CD4-positive, alpha-beta T cell (primary cell): ENCODE measurements at regions not wholly inside any gene's neighbourhood (a gene's known extent, or its start where the extent isn't known, plus 50 kb on each side); places are given as distances from the start of the nearest gene placed in this dataset.
A peak's percentile ranks its signal among the peaks of the same experiment; 100 is the strongest.

Source experiments
- ATAC-seq: fragments of 200-7000 bp; cut with Tn5 transposase; one replicate; pipeline ENCODE4 v1.10.0; 2022; ENCODE audit warnings: mild to moderate bottlenecking; ENCODE audit not compliant: poor library complexity
- CTCF ChIA-PET: fragments of 350-600 bp; sonication (Branson Sonifier 250); formaldehyde crosslinking; loops from one replicate; lab custom pipeline; 2021; ENCODE audit warnings: antibody characterized with exemption, inconsistent platforms; lab: Charles Lee
- POLR2A ChIA-PET: fragments of 350-600 bp; sonication (Branson Sonifier 250); formaldehyde crosslinking; loops from one replicate; lab custom pipeline; 2021; ENCODE audit warnings: antibody characterized with exemption, inconsistent platforms; lab: Charles Lee
- DNase-seq, 14 experiments: peaks; one replicate each; pipeline ENCODE4 v3.0.0-alpha.2; 2013 to 2020; ENCODE audit warnings: mixed read lengths in 2 of 14
- H3K27ac ChIP-seq, 2 donors: one replicate each; pipeline versions ENCODE4 v1.5.1 to v1.7.0; 2013; ENCODE audit warnings: low read length in 2 of 2, low read depth in 1 of 2, mild to moderate bottlenecking in 1 of 2
- H3K27me3 ChIP-seq, 2 experiments: 1 replicate in 1 of 2; 2 replicates in 1 of 2; pipeline versions ENCODE4 v1.6.1 to v1.7.0; 2013; ENCODE audit warnings: low read length in 2 of 2, control low read depth in 1 of 2, mild to moderate bottlenecking in 1 of 2, moderate library complexity in 1 of 2; ENCODE audit not compliant: insufficient read depth in 2 of 2, control insufficient read depth in 1 of 2
- H3K36me3 ChIP-seq: one replicate; pipeline ENCODE4 v1.6.1; 2013; ENCODE audit warnings: low read length, control low read depth; ENCODE audit not compliant: insufficient read depth
- H3K4me1 ChIP-seq: one replicate; pipeline ENCODE4 v1.6.1; 2013; ENCODE audit warnings: low read length, control low read depth; ENCODE audit not compliant: insufficient read depth
- H3K4me3 ChIP-seq: one replicate; pipeline ENCODE4 v1.5.1; 2013; ENCODE audit warnings: mild to moderate bottlenecking, low read length, moderate library complexity
- H3K9me3 ChIP-seq, 2 experiments: 1 replicate in 1 of 2; 2 replicates in 1 of 2; pipeline versions ENCODE4 v1.6.1 to v1.7.0; 2013; ENCODE audit warnings: low read length in 2 of 2, mild to moderate bottlenecking in 2 of 2, control low read depth in 1 of 2, moderate library complexity in 1 of 2; ENCODE audit not compliant: control insufficient read depth in 1 of 2, insufficient read depth in 1 of 2
- H3K27ac Mint-ChIP-seq: one replicate; pipeline ENCODE4 v1.8.0; 2020; ENCODE audit warnings: mixed read lengths
- H3K27me3 Mint-ChIP-seq: one replicate; pipeline ENCODE4 v1.8.0; 2021; ENCODE audit warnings: mixed read lengths
- H3K36me3 Mint-ChIP-seq: one replicate; pipeline ENCODE4 v1.8.0; 2021; ENCODE audit warnings: low read depth, mixed read lengths
- H3K4me1 Mint-ChIP-seq: one replicate; pipeline ENCODE4 v1.8.0; 2021; ENCODE audit warnings: low read depth, mixed read lengths
- H3K4me3 Mint-ChIP-seq: one replicate; pipeline ENCODE4 v1.8.0; 2020; ENCODE audit warnings: mild to moderate bottlenecking, mixed read lengths
- H3K9me3 Mint-ChIP-seq: one replicate; pipeline ENCODE4 v1.8.0; 2020; ENCODE audit warnings: mixed read lengths
- CTCF ChIP-seq: fragments of 200-600 bp; IDR thresholded peaks from one replicate; pipeline ENCODE4 v1.8.0; 2022; ENCODE audit warnings: antibody characterized with exemption, mild to moderate bottlenecking
- intact Hi-C, 2 experiments: fragments of 100-400 bp; cut with DNase I in 1 of 2; cut with micrococcal nuclease in 1 of 2; formaldehyde crosslinking; loops; one replicate each; pipeline versions ENCODE4 v1.15.1 to v1.9.0; 2023 to 2025; cut with DNase I, micrococcal nuclease

GRCh38 chr6:134510920-134511319 is 193.0 kb upstream of the SGK1 start:
- POLR2A ChIA-PET = no interaction called here
- no peaks in the 10 kb centered on the region for H3K9me3 Mint-ChIP-seq
- H3K4me1 Mint-ChIP-seq = peaks cover 7% of the 10 kb centered on the region
- DNase-seq = peak in 1 of 14 experiments; percentile 25
- no peak for TF ChIP-seq CTCF
- H3K27ac Mint-ChIP-seq = no peak overlapping the region
- no peak for ATAC-seq
- H3K4me3 Mint-ChIP-seq = no peak overlapping the region
- no peaks in the 10 kb centered on the region for H3K36me3 Mint-ChIP-seq
- intact Hi-C loops = loop anchor here in 1 of 2 experiments (10.0 kb wide), 1 partner anchor 124 kb away; no protein-coding TSS in a partner anchor
- H3K27me3 ChIP-seq = no peaks in the 10 kb centered on the region
- no peak overlapping the region for H3K27ac ChIP-seq
- H3K27me3 Mint-ChIP-seq = no peaks in the 10 kb centered on the region
- H3K4me1 ChIP-seq = no peaks in the 10 kb centered on the region
- H3K9me3 ChIP-seq = no peaks in the 10 kb centered on the region
- H3K36me3 ChIP-seq = no peaks in the 10 kb centered on the region
- CTCF ChIA-PET = interaction anchor here (1.0 to 1.7 kb wide), 2 partner anchors 13 to 28 kb away, joined by 3 read pairs; no protein-coding TSS in a partner anchor
- H3K4me3 ChIP-seq = no peak overlapping the region

GRCh38 chr6:134510142-134510541 is 192.2 kb upstream of the SGK1 start:
- Mint-ChIP-seq H3K4me3 (no peak overlapping the region), H3K4me1 (peaks cover 7% of the 10 kb centered on the region), H3K9me3 (no peaks in the 10 kb centered on the region), H3K36me3 (no peaks in the 10 kb centered on the region), H3K27me3 (no peaks in the 10 kb centered on the region), H3K27ac (no peak overlapping the region)
- DNase-seq = no peak
- Histone ChIP-seq H3K36me3 (no peaks in the 10 kb centered on the region), H3K9me3 (no peaks in the 10 kb centered on the region), H3K27me3 (no peaks in the 10 kb centered on the region), H3K27ac (no peak overlapping the region), H3K4me3 (no peak overlapping the region), H3K4me1 (no peaks in the 10 kb centered on the region)
- intact Hi-C loops = loop anchor here in 1 of 2 experiments (10.0 kb wide), 1 partner anchor 125 kb away; no protein-coding TSS in a partner anchor
- ChIA-PET CTCF (interaction anchor here (0.5 to 1.7 kb wide), 3 partner anchors 9 to 27 kb away, joined by 3 read pairs; no protein-coding TSS in a partner anchor), POLR2A (interaction anchor here (0.8 kb wide), 1 partner anchor 76 kb away, joined by 3 read pairs; no protein-coding TSS in a partner anchor)
- ATAC-seq = no peak
- TF ChIP-seq CTCF = no peak

- Histone ChIP-seq H3K4me3 (no peak overlapping the region), H3K27ac (no peak overlapping the region), H3K36me3 (no peaks in the 10 kb centered on the region), H3K27me3 (no peaks in the 10 kb centered on the region), H3K9me3 (no peaks in the 10 kb centered on the region), H3K4me1 (no peaks in the 10 kb centered on the region)
- Mint-ChIP-seq H3K27ac (no peak overlapping the region), H3K4me3 (no peak overlapping the region), H3K9me3 (no peaks in the 10 kb centered on the region), H3K27me3 (no peaks in the 10 kb centered on the region), H3K4me1 (peaks cover 7% of the 10 kb centered on the region), H3K36me3 (no peaks in the 10 kb centered on the region)
- no peak for TF ChIP-seq CTCF
- ChIA-PET POLR2A (interaction anchor here (0.8 kb wide), 1 partner anchor 77 kb away, joined by 3 read pairs; no protein-coding TSS in a partner anchor), CTCF (no interaction called here)
- intact Hi-C loops = no loop called here
- DNase-seq (no peak), ATAC-seq (no peak)
Observed at GRCh38 chr6:134508862-134509498, 191.1 kb upstream of the SGK1 start.
